GM12892 (cell line): ENCODE measurements at regions not wholly inside any gene's neighbourhood (a gene's known extent, or its start where the extent isn't known, plus 50 kb on each side); places are given as distances from the start of the nearest gene placed in this dataset.

Experiments used
- POLR2A ChIP-seq: IDR thresholded peaks from 2 replicates; pipeline ENCODE4 v1.6.1; 2011; ENCODE audit warnings: low read depth, low read length, control low read depth
- POLR2AphosphoS5 ChIP-seq: IDR thresholded peaks from 2 replicates; pipeline ENCODE4 v1.6.1; 2011; ENCODE audit warnings: low read depth, low read length, control low read depth
- TAF1 ChIP-seq: IDR thresholded peaks from 2 replicates; pipeline ENCODE4 v1.6.1; 2011; ENCODE audit warnings: low read depth, mild to moderate bottlenecking, control low read depth, low read length, borderline replicate concordance

DNA sequence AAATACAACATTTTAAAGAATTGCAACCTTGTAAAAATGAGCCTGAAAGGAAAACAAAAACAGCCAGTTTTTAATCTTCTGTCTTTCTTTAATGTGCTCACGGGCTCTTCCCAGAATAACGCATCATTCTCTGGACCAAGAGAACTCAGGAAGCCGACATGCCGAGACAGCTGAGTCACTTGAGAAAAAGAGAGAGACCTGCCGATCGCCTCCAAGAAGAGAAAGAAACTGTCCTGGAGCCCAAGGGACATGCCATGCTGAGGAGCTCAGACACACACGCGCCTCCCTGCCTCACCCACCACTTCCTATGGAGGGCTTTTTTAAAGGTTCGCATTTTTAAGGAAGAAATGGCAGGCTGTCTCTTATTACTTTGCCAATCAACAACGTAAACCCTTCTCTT, 176.4 kb downstream of the ZNF281 start:
- TF ChIP-seq POLR2AphosphoS5 (no peak), POLR2A (no peak), TAF1 (no peak)
